ENCODE measurements at regions not wholly inside any gene's neighbourhood (a gene's known extent, or its start where the extent isn't known, plus 50 kb on each side); places are given as distances from the start of the nearest gene placed in this dataset.
"Not testable (repeated sequence)": the region's sequence is repeated elsewhere in the genome, so short reads cannot be mapped to it uniquely, and the experiment has no call there.

- DNase-seq = no peak
Measured at GRCh38 chr6:6091608-6092002, 84.9 kb upstream of the NRN1 start.

GRCh38 chr6:6090861-6091607 lies 84.3 kb upstream of the NRN1 start:
- DNase-seq = no peak

- DNase-seq = no peak
Measured at GRCh38 chr6:6085928-6086668, 79.4 kb upstream of the NRN1 start.

- no peak for DNase-seq
Measured at GRCh38 chr6:6080975-6081374, 74.2 kb upstream of the NRN1 start.

- no peak for DNase-seq
Measured at GRCh38 chr6:6074190-6074589, 67.5 kb upstream of the NRN1 start.

GRCh38 chr6:6068157-6068556 lies 61.4 kb upstream of the NRN1 start:
- not testable (repeated sequence) for DNase-seq

- no peak for DNase-seq
Measured at GRCh38 chr6:6058054-6058444, 51.3 kb upstream of the NRN1 start.

GRCh38 chr6:6057442-6058053 lies 50.8 kb upstream of the NRN1 start:
- DNase-seq = peak; percentile 47
